GM12878 (cell line): ENCODE measurements at regions not wholly inside any gene's neighbourhood (a gene's known extent, or its start where the extent isn't known, plus 50 kb on each side); places are given as distances from the start of the nearest gene placed in this dataset.

Experiments
- ATAC-seq: fragments of 200-7000 bp; cut with Tn5 transposase; 3 replicates; pipeline ENCODE4 v1.9.1; 2020; ENCODE audit warnings: mild to moderate bottlenecking, moderate library complexity
- BruUV-seq: library from RNA; stranded (reverse); fragments of 400-500 nt; replicated peaks from 2 replicates; lab custom pipeline; 2021; lab: Mats Ljungman, UMichigan
- CTCF ChIA-PET: fragments of 300-600 bp; sonication (Branson Sonifier 250); formaldehyde crosslinking; extraction: SDS; loops from one replicate; lab custom pipeline; 2021; ENCODE audit warnings: inconsistent platforms; lab: Yijun Ruan, JAX
- POLR2A ChIA-PET: fragments of 350-600 bp; formaldehyde crosslinking; extraction: SDS; loops from one replicate; lab custom pipeline; 2021; ENCODE audit warnings: inconsistent platforms; lab: Charles Lee
- RAD21 ChIA-PET: fragments of 300-600 bp; sonication (Branson Sonifier 250); formaldehyde crosslinking; loops from one replicate; lab custom pipeline; 2023; ENCODE audit warnings: antibody characterized with exemption; ENCODE audit not compliant: unreplicated experiment; lab: Charles Lee
- SMC1A ChIA-PET: fragments of 300-600 bp; sonication (Branson Sonifier 250); formaldehyde crosslinking; loops from one replicate; lab custom pipeline; 2023; ENCODE audit not compliant: unreplicated experiment, uncharacterized antibody; lab: Charles Lee
- DNase-seq: peaks from one replicate; pipeline ENCODE4 v3.0.0-alpha.2; 2011; ENCODE audit warnings: low read depth, low spot score
- FAIRE-seq: peaks from 3 replicates; lab custom pipeline; 2011; peaks lifted over from hg19 to GRCh38; lab: Jason Lieb, UNC
- H2AFZ ChIP-seq: 2 replicates; pipeline ENCODE4 v1.6.0; 2011; ENCODE audit warnings: low read depth, low read length, control low read depth; ENCODE audit not compliant: control insufficient read depth
- H3K27ac ChIP-seq: 2 replicates; pipeline ENCODE4 v1.5.1; 2011; ENCODE audit warnings: control low read depth; ENCODE audit not compliant: control insufficient read depth, insufficient read depth
- H3K27me3 ChIP-seq, 2 experiments: replicated peaks in 1 of 2; 2 replicates each; pipeline versions ENCODE4 v1.6.0 to v1.6.1; 2011; ENCODE audit warnings: low read length in 1 of 2; ENCODE audit not compliant: control insufficient read depth in 2 of 2, insufficient read depth in 2 of 2
- H3K36me3 ChIP-seq, 2 experiments: 2 replicates each; pipeline ENCODE4 v1.5.1; 2011; ENCODE audit warnings: low read length in 1 of 2; ENCODE audit not compliant: control insufficient read depth in 2 of 2, insufficient read depth in 2 of 2
- H3K4me1 ChIP-seq: 2 replicates; pipeline ENCODE4 v1.6.1; 2011; ENCODE audit warnings: mild to moderate bottlenecking, low read length, moderate library complexity, mixed read lengths; ENCODE audit not compliant: control insufficient read depth, insufficient read depth
- H3K4me2 ChIP-seq: 2 replicates; pipeline ENCODE4 v1.6.0; 2011; ENCODE audit warnings: control low read depth; ENCODE audit not compliant: control insufficient read depth, insufficient read depth
- H3K4me3 ChIP-seq: fragments of 200-600 bp; sonication (generic); 2 replicates; pipeline ENCODE4 v1.5.1; 2016
- H3K79me2 ChIP-seq: 2 replicates; pipeline ENCODE4 v1.6.0; 2011; ENCODE audit warnings: low read length; ENCODE audit not compliant: control insufficient read depth, insufficient read depth
- H3K9ac ChIP-seq: 2 replicates; pipeline ENCODE4 v1.8.0; 2011; ENCODE audit warnings: low read length, control low read depth, mixed read lengths; ENCODE audit not compliant: control insufficient read depth, insufficient read depth
- H3K9me3 ChIP-seq: replicated peaks from 3 replicates; pipeline ENCODE4 v1.5.1; 2011; ENCODE audit warnings: mild to moderate bottlenecking, low read length; ENCODE audit not compliant: control insufficient read depth, insufficient read depth
- H4K20me1 ChIP-seq: 2 replicates; pipeline ENCODE4 v1.6.0; 2011; ENCODE audit not compliant: control insufficient read depth, insufficient read depth
- ASH2L ChIP-seq: fragments of 300-600, 200-600 bp; sonication (generic); IDR thresholded peaks from 2 replicates; pipeline ENCODE4 v1.6.1; 2017; ENCODE audit warnings: low read depth, mild to moderate bottlenecking, borderline replicate concordance
- BHLHE40 ChIP-seq, 2 experiments: fragments of 450-650 bp in 1 of 2; IDR thresholded peaks; 2 replicates each; pipeline ENCODE4 v1.6.1; 2011 to 2017; ENCODE audit warnings: low read depth in 2 of 2, borderline replicate concordance in 1 of 2, improper control_type of control experiment in 1 of 2, low read length in 1 of 2, mild to moderate bottlenecking in 1 of 2
- CEBPB ChIP-seq, 2 experiments: fragments of 150-350 bp in 1 of 2; IDR thresholded peaks; 2 replicates each; pipeline ENCODE4 v1.6.1; 2012 to 2014; ENCODE audit warnings: low read depth in 2 of 2, low read length in 2 of 2, borderline replicate concordance in 1 of 2, inconsistent platforms in 1 of 2
- E2F4 ChIP-seq: IDR thresholded peaks from 2 replicates; pipeline ENCODE4 v1.6.1; 2012; ENCODE audit warnings: low read depth, low read length, improper control_type of control experiment
- E2F8 ChIP-seq: fragments of 450-650 bp; IDR thresholded peaks from 2 replicates; pipeline ENCODE4 v1.6.1; 2018; ENCODE audit warnings: mild to moderate bottlenecking, low read depth, moderate library complexity; ENCODE audit not compliant: partially characterized antibody
- GATAD2B ChIP-seq: fragments of 450-650 bp; conservative IDR thresholded peaks from 2 replicates; pipeline ENCODE4 v1.6.1; 2017; ENCODE audit warnings: low read depth, mild to moderate bottlenecking, moderate library complexity
- HDAC6 ChIP-seq: fragments of 200-600 bp; sonication (generic); IDR thresholded peaks from one replicate; pipeline ENCODE4 v1.8.0; 2017; ENCODE audit warnings: antibody characterized with exemption; ENCODE audit not compliant: unreplicated experiment
- JUND ChIP-seq: IDR thresholded peaks from 2 replicates; pipeline ENCODE4 v1.6.1; 2012; ENCODE audit warnings: low read depth, mild to moderate bottlenecking, low read length, improper control_type of control experiment, moderate library complexity
- KDM1A ChIP-seq: fragments of 200-600 bp; sonication (generic); IDR thresholded peaks from 2 replicates; pipeline ENCODE4 v1.6.1; 2016; ENCODE audit warnings: borderline replicate concordance
- MTA3 ChIP-seq: IDR thresholded peaks from 2 replicates; pipeline ENCODE4 v1.6.1; 2012; ENCODE audit warnings: low read length, inconsistent platforms, borderline replicate concordance
- NR2F1 ChIP-seq: fragments of 450-650 bp; conservative IDR thresholded peaks from 2 replicates; pipeline ENCODE4 v1.6.1; 2017; ENCODE audit warnings: mild to moderate bottlenecking
- PRDM15 ChIP-seq: fragments of 450-650 bp; formaldehyde crosslinking; IDR thresholded peaks from 2 replicates; pipeline ENCODE4 v1.4.0; 2020; ENCODE audit warnings: mild to moderate bottlenecking, moderate library complexity
- SMAD1 ChIP-seq: fragments of 450-650 bp; IDR thresholded peaks from 2 replicates; pipeline ENCODE4 v1.6.1; 2018; ENCODE audit warnings: mild to moderate bottlenecking, low read depth; ENCODE audit not compliant: partially characterized antibody
- SMAD5 ChIP-seq: IDR thresholded peaks from 2 replicates; pipeline ENCODE4 v1.6.1; 2016; ENCODE audit warnings: antibody characterized with exemption, low read depth
- SP1 ChIP-seq: IDR thresholded peaks from one replicate; pipeline ENCODE4 v1.6.1; 2011; ENCODE audit warnings: low read depth, low read length
- STAT1 ChIP-seq: fragments of 450-650 bp; conservative IDR thresholded peaks from 2 replicates; pipeline ENCODE4 v1.6.1; 2014; ENCODE audit warnings: antibody characterized with exemption, mild to moderate bottlenecking
- SUPT20H ChIP-seq: IDR thresholded peaks from 2 replicates; pipeline ENCODE4 v1.6.1; 2011; ENCODE audit warnings: low read depth, mild to moderate bottlenecking, low read length, moderate library complexity, borderline replicate concordance; ENCODE audit not compliant: control insufficient read depth
- WGBS: methylation state at CpG from one replicate; pipeline ENCODE4 v1.1.6; 2016; ENCODE audit warnings: low lambda C conversion rate; ENCODE audit not compliant: insufficient replicate concordance, insufficient coverage; ENCODE audit errors: missing lambda C conversion rate; 5-methylcytosine and 5-hydroxymethylcytosine counted together
- in situ Hi-C: fragments of 300-500 bp; cut with MboI; formaldehyde crosslinking; loops from 9 replicates; pipeline ENCODE4 v1.14.3; 2018; ENCODE audit warnings: mixed read lengths
- intact Hi-C: fragments of 100-400 bp; cut with micrococcal nuclease; formaldehyde crosslinking; loops from one replicate; pipeline ENCODE4 v1.14.2; 2022; ENCODE audit not compliant: unreplicated experiment

- Histone ChIP-seq H3K4me3 (no peak overlapping the region), H3K27ac (no peak overlapping the region), H3K4me1 (no peaks in the 10 kb centered on the region), H3K9me3 (peaks cover 3% of the 10 kb centered on the region; the same call in 1 of the 3 replicates), H3K4me2 (no peak overlapping the region), H3K79me2 (no peaks in the 10 kb centered on the region), H2AFZ (no peak overlapping the region), H3K27me3 (no peaks in the 10 kb centered on the region; a peak in 1 of 4 replicates), H3K36me3 (no peaks in the 10 kb centered on the region), H4K20me1 (no peaks in the 10 kb centered on the region; the same call in 1 of the 2 replicates), H3K9ac (no peak overlapping the region)
- FAIRE-seq (no peak), DNase-seq (no peak), ATAC-seq (no peak)
- 45% methylated on average over 14 of the region's 14 CpGs for WGBS
- RAD21 ChIA-PET, result no interaction called here
- in situ Hi-C loops (no loop called here), intact Hi-C loops (no loop called here)
- CTCF ChIA-PET, result interaction anchor here (0.7 kb wide), 1 partner anchor 81 kb away, joined by 3 read pairs; no protein-coding TSS in a partner anchor
- SMC1A ChIA-PET, result no interaction called here
- no TSS peak for BruUV-seq
- POLR2A ChIA-PET, result no interaction called here
- TF ChIP-seq JUND (no peak), GATAD2B (no peak), KDM1A (no peak), MTA3 (no peak), E2F8 (no peak), HDAC6 (no peak), ASH2L (no peak), SMAD1 (no peak), SMAD5 (no peak), CEBPB (IDR thresholded peaks at IDR 0.05; ENCODE audit: borderline replicate concordance in 1 of 2, low read depth in 2 of 2, low read length in 2 of 2) (no peak), BHLHE40 (IDR thresholded peaks at IDR 0.05; ENCODE audit: borderline replicate concordance in 1 of 2, low read depth in 2 of 2, low read length in 1 of 2) (no peak), PRDM15 (CRISPR knock-in tag) (no peak), SUPT20H (no peak), NR2F1 (no peak), SP1 (no peak), STAT1 (no peak), E2F4 (no peak)
Measured at GRCh38 chr16:85535352-85536072, 77.6 kb upstream of the GSE1 start.
